ENCODE measurements at regions not wholly inside any gene's neighbourhood (a gene's known extent, or its start where the extent isn't known, plus 50 kb on each side); places are given as distances from the start of the nearest gene placed in this dataset.
"Not testable (repeated sequence)": the region's sequence is repeated elsewhere in the genome, so short reads cannot be mapped to it uniquely, and the experiment has no call there.

GRCh38 chr7:149655784-149656183 lies 117.6 kb downstream of the ZNF467 start:
- H4K20me1 ChIP-seq (ENCODE audit: insufficient read depth, low read length) = no peaks in the 10 kb centered on the region
- H3K4me3 ChIP-seq (ENCODE audit: low read depth in 1 of 2, low read length in 2 of 2) = no peak overlapping the region
- TF ChIP-seq CTCF (IDR thresholded peaks at IDR 0.05; ENCODE audit: borderline replicate concordance, extremely low read depth, low read length, poor library complexity, severe bottlenecking) = no peak
- no peak for TF ChIP-seq EZH2 (IDR thresholded peaks at IDR 0.05; ENCODE audit: borderline replicate concordance, low read depth, low read length, severe bottlenecking)
- no peaks in the 10 kb centered on the region for H3K79me2 ChIP-seq (ENCODE audit: insufficient read depth, low read length)
- no peak overlapping the region for H3K9ac ChIP-seq (ENCODE audit: low read depth, low read length)
- no peak overlapping the region for H3K27ac ChIP-seq (ENCODE audit: low read length)
- DNase-seq (no peak), ATAC-seq (ENCODE audit: insufficient read depth, low read depth) (no peak)
- peaks cover 5% of the 10 kb centered on the region for H3K9me3 ChIP-seq (ENCODE audit: insufficient read depth, low read length, severe bottlenecking)
- no peak overlapping the region for H3K4me2 ChIP-seq (ENCODE audit: insufficient read depth, low read length)
- H3K36me3 ChIP-seq (ENCODE audit: insufficient read depth, low read length) = no peaks in the 10 kb centered on the region
- no peaks in the 10 kb centered on the region for H3K4me1 ChIP-seq (ENCODE audit: insufficient read depth, low read length)
- H2AFZ ChIP-seq (ENCODE audit: low read depth, low read length) = no peak overlapping the region
- H3K27me3 ChIP-seq (ENCODE audit: insufficient read depth, low read length, poor library complexity) = no peaks in the 10 kb centered on the region

- Histone ChIP-seq H3K4me1 (ENCODE audit: insufficient read depth, low read length) (no peaks in the 10 kb centered on the region), H2AFZ (ENCODE audit: low read depth, low read length) (no peak overlapping the region), H3K4me3 (ENCODE audit: low read depth in 1 of 2, low read length in 2 of 2) (no peak overlapping the region), H3K9ac (ENCODE audit: low read depth, low read length) (no peak overlapping the region), H3K27ac (ENCODE audit: low read length) (no peak overlapping the region), H3K4me2 (ENCODE audit: insufficient read depth, low read length) (no peak overlapping the region), H4K20me1 (ENCODE audit: insufficient read depth, low read length) (no peaks in the 10 kb centered on the region), H3K79me2 (ENCODE audit: insufficient read depth, low read length) (no peaks in the 10 kb centered on the region), H3K9me3 (ENCODE audit: insufficient read depth, low read length, severe bottlenecking) (peaks cover 5% of the 10 kb centered on the region), H3K36me3 (ENCODE audit: insufficient read depth, low read length) (no peaks in the 10 kb centered on the region), H3K27me3 (ENCODE audit: insufficient read depth, low read length, poor library complexity) (no peaks in the 10 kb centered on the region)
- no peak for TF ChIP-seq CTCF (IDR thresholded peaks at IDR 0.05; ENCODE audit: borderline replicate concordance, extremely low read depth, low read length, poor library complexity, severe bottlenecking)
- TF ChIP-seq EZH2 (IDR thresholded peaks at IDR 0.05; ENCODE audit: borderline replicate concordance, low read depth, low read length, severe bottlenecking) = no peak
- ATAC-seq (ENCODE audit: insufficient read depth, low read depth) (no peak), DNase-seq (no peak)
These were observed 118.8 kb downstream of the ZNF467 start for GRCh38 chr7:149654588-149654987.

- H3K4me3 ChIP-seq (ENCODE audit: low read depth in 1 of 2, low read length in 2 of 2); H3K9ac ChIP-seq (ENCODE audit: low read depth, low read length); H3K27ac ChIP-seq (ENCODE audit: low read length); ATAC-seq (ENCODE audit: insufficient read depth, low read depth); H2AFZ ChIP-seq (ENCODE audit: low read depth, low read length); H3K27me3 ChIP-seq (ENCODE audit: insufficient read depth, low read length, poor library complexity); H3K4me2 ChIP-seq (ENCODE audit: insufficient read depth, low read length); DNase-seq; H3K79me2 ChIP-seq (ENCODE audit: insufficient read depth, low read length); H3K4me1 ChIP-seq (ENCODE audit: insufficient read depth, low read length); H4K20me1 ChIP-seq (ENCODE audit: insufficient read depth, low read length); H3K9me3 ChIP-seq (ENCODE audit: insufficient read depth, low read length, severe bottlenecking); H3K36me3 ChIP-seq (ENCODE audit: insufficient read depth, low read length): not testable (repeated sequence)
These were observed 123.2 kb downstream of the ZNF467 start for GRCh38 chr7:149650190-149650589.

- H3K36me3 ChIP-seq (ENCODE audit: insufficient read depth, low read length) = no peaks in the 10 kb centered on the region
- H3K9me3 ChIP-seq (ENCODE audit: insufficient read depth, low read length, severe bottlenecking) = no peaks in the 10 kb centered on the region
- H2AFZ ChIP-seq (ENCODE audit: low read depth, low read length) = no peak overlapping the region
- no peak for ATAC-seq (ENCODE audit: insufficient read depth, low read depth)
- H3K79me2 ChIP-seq (ENCODE audit: insufficient read depth, low read length) = no peaks in the 10 kb centered on the region
- H3K4me1 ChIP-seq (ENCODE audit: insufficient read depth, low read length) = no peaks in the 10 kb centered on the region
- no peak for DNase-seq
- H4K20me1 ChIP-seq (ENCODE audit: insufficient read depth, low read length) = no peaks in the 10 kb centered on the region
- H3K4me2 ChIP-seq (ENCODE audit: insufficient read depth, low read length) = no peak overlapping the region
- peaks cover 4% of the 10 kb centered on the region for H3K27me3 ChIP-seq (ENCODE audit: insufficient read depth, low read length, poor library complexity)
- H3K4me3 ChIP-seq (ENCODE audit: low read depth in 1 of 2, low read length in 2 of 2) = no peak overlapping the region
- TF ChIP-seq CTCF (IDR thresholded peaks at IDR 0.05; ENCODE audit: borderline replicate concordance, extremely low read depth, low read length, poor library complexity, severe bottlenecking) (no peak), EZH2 (IDR thresholded peaks at IDR 0.05; ENCODE audit: borderline replicate concordance, low read depth, low read length, severe bottlenecking) (no peak)
- H3K9ac ChIP-seq (ENCODE audit: low read depth, low read length) = no peak overlapping the region
- H3K27ac ChIP-seq (ENCODE audit: low read length) = no peak overlapping the region
These were observed 128.6 kb downstream of the ZNF467 start for GRCh38 chr7:149644754-149645153.

Data from DND-41 (cell line).